ENCODE measurements at regions not wholly inside any gene's neighbourhood (a gene's known extent, or its start where the extent isn't known, plus 50 kb on each side); places are given as distances from the start of the nearest gene placed in this dataset.
"Not testable (repeated sequence)": the region's sequence is repeated elsewhere in the genome, so short reads cannot be mapped to it uniquely, and the experiment has no call there.

DNA sequence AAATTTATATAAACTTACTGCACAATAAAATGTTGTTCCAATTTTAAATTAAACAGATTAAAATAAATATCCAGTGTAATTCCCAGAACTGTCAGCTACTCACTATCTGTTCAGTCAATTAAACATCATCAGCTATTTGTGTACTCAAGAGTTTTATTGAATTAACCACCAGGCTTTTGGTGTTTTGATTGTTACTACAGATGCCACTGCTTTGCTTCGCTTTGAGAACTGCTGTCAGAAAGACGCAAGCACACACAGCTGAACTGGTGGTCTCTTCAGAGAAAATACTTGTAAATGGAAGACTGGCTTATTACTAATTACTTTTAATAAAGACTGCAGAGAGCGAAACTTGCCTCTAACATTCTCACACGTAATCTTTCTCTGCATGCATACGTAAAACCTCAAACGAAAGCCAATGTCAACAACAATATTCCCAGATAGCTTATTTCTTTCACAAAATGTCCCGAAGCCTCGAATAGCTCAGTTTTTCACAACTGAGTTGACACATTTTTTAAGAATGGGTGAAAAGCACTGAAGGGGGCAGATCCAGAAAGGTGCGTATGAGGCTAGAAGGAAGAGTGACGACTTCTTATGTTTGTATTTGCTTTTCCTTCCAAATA, 259.6 kb upstream of the RPS23 start:
- no peak overlapping the region for H2AFZ ChIP-seq (ENCODE audit: low read depth, low read length)
- H3K9ac ChIP-seq (ENCODE audit: low read length): no peak overlapping the region

DNA sequence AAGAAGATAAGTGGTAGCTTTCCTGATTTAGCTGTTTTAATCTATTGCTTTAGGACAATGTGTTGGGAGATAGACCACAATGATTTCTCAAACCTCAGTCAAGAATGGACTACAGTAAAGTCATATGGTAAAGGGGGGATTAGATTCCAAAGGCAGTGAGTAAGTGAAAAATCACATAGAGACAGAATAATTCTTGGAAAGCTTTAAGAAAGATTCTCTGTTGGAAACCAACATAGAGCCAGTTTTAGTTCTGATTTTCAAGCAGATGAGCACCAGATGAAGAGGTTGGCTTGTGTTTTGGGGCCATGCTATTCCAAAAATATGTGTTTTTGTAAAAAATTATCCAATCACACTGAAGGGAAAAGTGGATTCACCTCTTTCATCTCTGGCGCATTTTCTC, 256.8 kb upstream of the RPS23 start:
- Histone ChIP-seq H3K4me3 (ENCODE audit: low read length) (no peak overlapping the region), H3K9me3 (ENCODE audit: insufficient read depth, low read length) (no peaks in the 10 kb centered on the region), H3K27ac (ENCODE audit: low read length) (no peak overlapping the region), H3K79me2 (ENCODE audit: low read length) (no peaks in the 10 kb centered on the region), H3K4me2 (ENCODE audit: low read length) (no peak overlapping the region), H3K27me3 (ENCODE audit: low read depth, low read length) (no peaks in the 10 kb centered on the region), H3K4me1 (ENCODE audit: low read length) (no peaks in the 10 kb centered on the region), H4K20me1 (ENCODE audit: insufficient read depth, low read length) (no peaks in the 10 kb centered on the region), H3K36me3 (replicated peaks; ENCODE audit: low read depth, low read length) (no peaks in the 10 kb centered on the region), H2AFZ (ENCODE audit: low read depth, low read length) (no peak overlapping the region), H3K9ac (ENCODE audit: low read length) (no peak overlapping the region)
- TF ChIP-seq CTCF (IDR thresholded peaks at IDR 0.05; ENCODE audit: low read depth, low read length) (no peak), EZH2phosphoT487 (IDR thresholded peaks at IDR 0.05; ENCODE audit: low read depth) (no peak)

More for the DNA sequence above, 259.6 kb upstream of the RPS23 start:
- Histone ChIP-seq H3K27me3 (ENCODE audit: low read depth, low read length) (no peaks in the 10 kb centered on the region), H3K79me2 (ENCODE audit: low read length) (no peaks in the 10 kb centered on the region), H3K27ac (ENCODE audit: low read length) (no peak overlapping the region), H3K9me3 (ENCODE audit: insufficient read depth, low read length) (no peaks in the 10 kb centered on the region), H3K4me1 (ENCODE audit: low read length) (no peaks in the 10 kb centered on the region), H3K36me3 (replicated peaks; ENCODE audit: low read depth, low read length) (no peaks in the 10 kb centered on the region), H3K4me3 (ENCODE audit: low read length) (no peak overlapping the region), H3K4me2 (ENCODE audit: low read length) (no peak overlapping the region), H4K20me1 (ENCODE audit: insufficient read depth, low read length) (no peaks in the 10 kb centered on the region)
- no peak for TF ChIP-seq CTCF (IDR thresholded peaks at IDR 0.05; ENCODE audit: low read depth, low read length)
- TF ChIP-seq EZH2phosphoT487 (IDR thresholded peaks at IDR 0.05; ENCODE audit: low read depth): no peak

GRCh38 chr5:82532075-82532474, 253.9 kb upstream of the RPS23 start:
- not testable (repeated sequence) for H3K27me3 ChIP-seq (ENCODE audit: low read depth, low read length); H3K4me3 ChIP-seq (ENCODE audit: low read length); H3K9me3 ChIP-seq (ENCODE audit: insufficient read depth, low read length); H4K20me1 ChIP-seq (ENCODE audit: insufficient read depth, low read length); H3K4me2 ChIP-seq (ENCODE audit: low read length); H2AFZ ChIP-seq (ENCODE audit: low read depth, low read length); H3K27ac ChIP-seq (ENCODE audit: low read length); H3K36me3 ChIP-seq (replicated peaks; ENCODE audit: low read depth, low read length); H3K79me2 ChIP-seq (ENCODE audit: low read length); H3K9ac ChIP-seq (ENCODE audit: low read length); H3K4me1 ChIP-seq (ENCODE audit: low read length)

DNA sequence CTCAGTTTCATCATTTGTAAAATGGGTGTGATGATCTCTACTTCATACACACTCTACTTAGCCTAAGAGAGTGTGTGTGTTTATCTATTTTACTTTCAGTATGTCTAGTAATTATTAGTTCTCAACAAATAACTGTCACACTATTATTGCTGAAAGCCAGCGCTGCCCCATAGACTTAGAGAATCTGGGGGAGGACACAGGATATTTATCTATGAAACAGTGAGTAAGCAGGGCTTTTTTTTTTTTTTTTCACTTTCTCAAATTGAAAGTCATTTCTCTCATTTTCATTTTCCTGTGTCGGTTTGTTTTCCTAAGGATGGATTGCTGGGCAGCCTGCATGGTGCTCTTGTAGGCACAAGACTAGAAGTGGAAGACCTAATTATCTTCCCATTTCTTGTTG, 248.4 kb upstream of the RPS23 start:
- H3K9me3 ChIP-seq (ENCODE audit: insufficient read depth, low read length): no peaks in the 10 kb centered on the region; the same call in 1 of the 2 replicates
- H3K4me1 ChIP-seq (ENCODE audit: low read length): peaks cover 6% of the 10 kb centered on the region; the same call in 1 of the 2 replicates
- no peak overlapping the region for H3K9ac ChIP-seq (ENCODE audit: low read length)
- TF ChIP-seq EZH2phosphoT487 (IDR thresholded peaks at IDR 0.05; ENCODE audit: low read depth) (no peak), CTCF (IDR thresholded peaks at IDR 0.05; ENCODE audit: low read depth, low read length) (no peak)
- H2AFZ ChIP-seq (ENCODE audit: low read depth, low read length): no peak overlapping the region; the same call in 1 of the 2 replicates
- H3K27me3 ChIP-seq (ENCODE audit: low read depth, low read length): no peaks in the 10 kb centered on the region
- H3K4me2 ChIP-seq (ENCODE audit: low read length): no peak overlapping the region
- no peaks in the 10 kb centered on the region for H3K79me2 ChIP-seq (ENCODE audit: low read length)
- H3K27ac ChIP-seq (ENCODE audit: low read length): no peak overlapping the region
- H3K4me3 ChIP-seq (ENCODE audit: low read length): no peak overlapping the region
- no peaks in the 10 kb centered on the region for H3K36me3 ChIP-seq (replicated peaks; ENCODE audit: low read depth, low read length)
- no peaks in the 10 kb centered on the region for H4K20me1 ChIP-seq (ENCODE audit: insufficient read depth, low read length)
